OCI-M2 (cell line): ENCODE measurements at regions not wholly inside any gene's neighbourhood (a gene's known extent, or its start where the extent isn't known, plus 50 kb on each side); places are given as distances from the start of the nearest gene placed in this dataset.

ENCODE experiments used
- DNase-seq: peaks from one replicate; lab custom pipeline; 2025; ENCODE audit not compliant: unreplicated experiment; lab: John Stamatoyannopoulos, UW

- DNase-seq, result no peak
Measured at GRCh38 chr2:60105906-60106305, 447.5 kb downstream of the BCL11A start.

DNA sequence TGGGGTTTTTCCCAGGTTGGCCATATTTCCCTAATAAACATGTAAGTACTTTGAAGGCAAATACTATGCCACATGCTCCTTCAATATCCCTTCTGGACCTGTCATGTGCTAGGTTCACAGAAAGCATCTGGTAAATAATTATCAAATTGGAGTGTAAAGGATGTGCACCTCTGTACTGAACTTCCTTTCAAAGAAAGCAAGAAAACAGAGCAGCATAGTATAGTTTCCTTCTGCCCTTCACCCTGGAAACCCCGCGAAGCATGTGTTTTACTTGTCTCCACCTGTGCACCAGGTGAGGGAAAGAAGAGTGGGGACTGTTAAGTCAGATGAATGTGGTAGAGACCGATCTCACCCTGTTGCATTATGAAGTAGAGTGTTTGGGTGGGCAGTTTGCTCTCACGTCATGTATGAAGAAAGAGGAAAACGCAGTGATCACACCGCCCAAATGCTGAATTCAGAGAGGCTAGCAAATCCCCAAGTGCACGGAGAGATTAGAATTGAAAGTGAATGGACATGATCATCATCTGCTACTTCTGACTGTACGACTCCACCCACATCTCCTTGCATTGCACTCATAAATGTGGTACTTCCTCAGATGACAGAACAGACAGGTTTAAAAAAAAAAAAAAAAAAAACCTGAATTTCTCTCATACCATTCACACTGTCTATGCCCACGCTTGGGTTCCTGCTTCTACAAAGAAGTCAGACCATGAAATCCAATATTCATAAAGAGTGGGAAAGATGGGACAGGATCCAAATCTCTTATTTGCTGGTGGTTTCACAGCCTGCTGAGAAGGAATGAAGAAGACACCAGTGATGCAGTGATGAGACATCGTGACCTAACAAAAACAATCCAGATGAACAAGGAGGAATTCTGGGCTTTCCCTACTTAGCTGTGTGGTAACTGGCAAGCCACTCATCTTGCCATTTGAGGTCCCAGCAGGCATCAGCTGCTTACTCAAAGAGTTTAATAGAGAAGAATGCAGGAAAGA, 448.6 kb downstream of the BCL11A start:
- DNase-seq, result no peak

- DNase-seq, result no peak
Measured at GRCh38 chr2:60100034-60100433, 453.4 kb downstream of the BCL11A start.

DNA sequence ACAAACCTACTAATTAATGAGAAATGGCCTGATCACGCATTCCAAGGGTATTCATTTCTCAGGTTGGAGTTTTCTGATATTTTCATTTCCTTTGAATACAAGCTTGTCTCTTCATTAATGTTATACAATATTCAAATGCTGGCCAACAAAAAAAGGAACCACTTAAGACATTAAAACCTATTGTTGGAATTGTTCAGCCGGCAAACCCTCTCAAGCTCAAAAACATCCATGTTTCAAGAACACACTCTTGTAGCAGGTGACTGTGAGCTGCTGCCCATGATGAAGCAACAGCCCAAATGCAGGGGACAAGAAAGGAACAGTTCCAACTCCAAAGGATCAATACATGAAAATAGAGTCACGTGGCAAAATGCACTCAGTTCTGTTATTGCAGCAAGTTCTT, 454.5 kb downstream of the BCL11A start:
- DNase-seq, result no peak

GRCh38 chr2:60097298-60097697, 456.2 kb downstream of the BCL11A start:
- no peak for DNase-seq

GRCh38 chr2:60096556-60096955, 456.9 kb downstream of the BCL11A start:
- DNase-seq, result no peak

- no peak for DNase-seq
Measured at GRCh38 chr2:60095903-60096302, 457.6 kb downstream of the BCL11A start.

- DNase-seq, result no peak
Measured at GRCh38 chr2:60095202-60095815, 458.1 kb downstream of the BCL11A start.

GRCh38 chr2:60094450-60094929, 459.0 kb downstream of the BCL11A start:
- DNase-seq, result no peak

- DNase-seq, result no peak
Measured at GRCh38 chr2:60092781-60093180, 460.7 kb downstream of the BCL11A start.

DNA sequence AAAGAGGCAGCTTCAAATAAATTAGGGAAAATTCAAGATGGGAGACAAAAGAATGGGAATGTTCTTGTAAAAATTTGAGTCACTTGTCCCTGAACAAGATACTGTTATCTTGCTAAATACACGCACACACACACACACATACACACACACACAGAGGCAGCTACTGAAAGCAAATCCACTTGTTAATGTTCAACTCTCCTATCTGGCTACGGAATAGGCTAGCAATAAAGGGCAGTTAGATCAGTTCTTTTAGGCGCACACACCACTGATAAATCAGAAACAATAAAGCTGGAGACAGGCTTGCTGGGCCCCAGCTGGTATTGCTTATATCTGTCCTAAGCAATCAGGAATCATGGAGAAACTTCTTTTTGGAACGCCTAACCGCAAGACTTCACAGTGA, 461.6 kb downstream of the BCL11A start:
- DNase-seq, result no peak

DNA sequence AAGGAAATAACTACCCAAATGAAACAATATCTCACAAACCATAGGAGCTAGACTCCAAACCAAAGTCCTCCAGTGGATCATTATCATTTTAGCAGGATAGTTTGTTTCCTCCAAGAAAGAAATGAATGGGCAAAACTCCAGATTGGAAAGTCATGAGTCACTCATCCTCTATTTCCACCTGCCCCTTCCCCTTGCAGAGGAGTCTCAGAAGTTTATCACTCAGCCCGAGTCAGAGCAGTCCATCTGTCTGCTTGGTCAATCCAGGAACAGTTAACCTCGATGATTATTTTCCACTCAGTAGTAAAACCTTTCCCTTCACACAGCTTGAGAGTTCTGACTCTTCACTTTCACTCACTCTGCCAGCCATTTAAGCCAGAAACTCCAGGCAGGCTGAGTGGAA, 462.2 kb downstream of the BCL11A start:
- DNase-seq, result no peak

GRCh38 chr2:60079562-60079961, 473.9 kb downstream of the BCL11A start:
- no peak for DNase-seq

GRCh38 chr2:60075048-60075447, 478.4 kb downstream of the BCL11A start:
- DNase-seq, result no peak

- DNase-seq, result no peak
Measured at GRCh38 chr2:60073201-60073600, 480.3 kb downstream of the BCL11A start.

- DNase-seq, result no peak
Measured at GRCh38 chr2:60072609-60073008, 480.8 kb downstream of the BCL11A start.

DNA sequence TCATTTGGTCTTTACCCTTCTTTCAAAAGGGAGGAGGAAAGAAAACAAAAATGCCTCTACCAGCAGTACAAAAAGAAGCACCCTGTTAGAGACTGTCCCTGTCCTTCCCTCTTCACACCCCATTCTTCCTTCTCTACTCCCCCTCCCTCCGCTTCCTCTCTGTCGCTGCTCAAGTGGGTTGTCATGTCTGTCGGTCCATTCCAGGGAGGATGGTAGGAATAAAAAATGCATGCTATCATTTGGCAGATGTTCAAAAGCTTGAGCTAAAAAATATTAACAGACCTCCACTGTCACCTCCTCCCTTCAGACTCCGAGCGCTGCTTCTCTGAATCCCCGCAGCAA, 482.0 kb downstream of the BCL11A start:
- DNase-seq, result no peak

GRCh38 chr2:60070736-60071489, 482.5 kb downstream of the BCL11A start:
- no peak for DNase-seq

DNA sequence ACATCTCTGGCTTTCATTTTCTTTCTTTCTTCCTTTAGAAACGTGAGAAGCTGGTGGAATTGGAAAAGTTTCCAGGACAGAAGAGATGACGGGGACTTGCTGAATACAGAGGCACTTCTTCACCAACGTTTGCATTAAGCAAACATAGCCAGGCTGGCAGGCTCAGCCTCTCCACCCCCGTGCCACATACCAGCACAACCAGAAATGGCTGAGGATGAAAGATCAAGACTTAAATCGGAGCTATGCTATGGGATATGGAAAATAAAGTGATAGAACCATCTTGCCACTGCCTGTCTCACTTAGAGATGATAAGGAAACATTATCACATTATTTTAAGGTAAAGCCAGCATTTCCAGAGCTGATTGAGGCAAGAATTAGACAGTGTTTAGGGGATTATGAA, 483.3 kb downstream of the BCL11A start:
- DNase-seq, result no peak

- no peak for DNase-seq
Measured at GRCh38 chr2:60068755-60069154, 484.7 kb downstream of the BCL11A start.

DNA sequence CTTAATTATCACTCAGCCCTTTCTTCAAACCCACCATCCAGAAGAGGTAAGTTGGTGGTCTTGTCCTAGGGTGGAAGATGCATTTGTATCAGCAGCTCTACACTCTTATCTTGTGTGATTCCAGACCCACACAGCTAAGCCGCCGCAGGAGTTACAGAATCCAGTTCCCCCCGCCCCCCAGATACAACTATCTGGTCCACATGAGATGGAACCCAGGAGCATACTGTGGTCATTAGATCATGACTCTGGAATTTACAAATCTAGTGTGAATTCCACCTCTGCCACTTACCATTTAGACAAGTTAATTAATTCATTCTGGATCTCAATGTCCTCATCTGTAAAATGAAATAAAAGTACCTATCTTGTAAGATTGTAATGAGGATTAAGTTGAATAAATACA, 486.4 kb downstream of the BCL11A start:
- no peak for DNase-seq
